Lung (tissue), 11 donors: ENCODE measurements at regions not wholly inside any gene's neighbourhood (a gene's known extent, or its start where the extent isn't known, plus 50 kb on each side); places are given as distances from the start of the nearest gene placed in this dataset.

Source experiments
- ATAC-seq: fragments of 200-7000 bp; cut with Tn5 transposase; one replicate; pipeline ENCODE4 v1.9.1; 2020; ENCODE audit warnings: moderate number of reproducible peaks; ENCODE audit not compliant: insufficient read depth, low FRiP score
- DNase-seq, 3 donors: peaks; one replicate each; pipeline ENCODE4 v3.0.0-alpha.2; 2013 to 2017
- H3K27ac ChIP-seq, 2 donors: one replicate each; pipeline ENCODE4 v1.5.1; 2013; ENCODE audit warnings: mild to moderate bottlenecking in 2 of 2, moderate library complexity in 2 of 2, control low read depth in 1 of 2, inconsistent platforms in 1 of 2, low read depth in 1 of 2, low read length in 1 of 2
- H3K27me3 ChIP-seq, 3 donors: one replicate each; pipeline ENCODE4 v1.5.1; 2013; ENCODE audit warnings: low read length in 2 of 3; ENCODE audit not compliant: control insufficient read depth in 3 of 3, insufficient read depth in 3 of 3
- H3K36me3 ChIP-seq, 4 donors: one replicate each; pipeline ENCODE4 v1.5.1; 2013; ENCODE audit warnings: low read length in 4 of 4, mild to moderate bottlenecking in 1 of 4, moderate library complexity in 1 of 4; ENCODE audit not compliant: control insufficient read depth in 4 of 4, insufficient read depth in 4 of 4
- H3K4me1 ChIP-seq, 5 donors: one replicate each; pipeline ENCODE4 v1.5.1; 2013; ENCODE audit warnings: low read length in 5 of 5, mild to moderate bottlenecking in 2 of 5, moderate library complexity in 1 of 5; ENCODE audit not compliant: control insufficient read depth in 5 of 5, insufficient read depth in 5 of 5
- H3K4me3 ChIP-seq: one replicate; pipeline ENCODE4 v1.5.1; 2013; ENCODE audit warnings: mild to moderate bottlenecking, control low read depth, moderate library complexity
- H3K9ac ChIP-seq, 2 donors: one replicate each; pipeline ENCODE4 v1.5.1; 2013; ENCODE audit warnings: low read length in 2 of 2, control low read depth in 1 of 2; ENCODE audit not compliant: insufficient read depth in 1 of 2
- H3K9me3 ChIP-seq, 4 donors: one replicate each; pipeline ENCODE4 v1.5.1; 2013; ENCODE audit warnings: low read length in 3 of 4, mild to moderate bottlenecking in 1 of 4, moderate library complexity in 1 of 4; ENCODE audit not compliant: control insufficient read depth in 4 of 4, insufficient read depth in 3 of 4
- WGBS, 2 donors: extraction: QIAGEN DNeasy Blood & Tissue Kit; methylation state at CpG; one replicate each; pipeline ENCODE4 v1.1.7; 2013; 5-methylcytosine and 5-hydroxymethylcytosine counted together
- TF ChIP-seq, protein P1 (sequence below): IDR thresholded peaks from 2 replicates; pipeline ENCODE4 v1.5.1; 2012; ENCODE audit warnings: mild to moderate bottlenecking; ENCODE audit errors: control extremely low read depth, extremely low read depth
- donor health status: control.
- donor health status: control.
- donor health status: Bipolar disorder and iron deficiency.
- donor health status: healthy.
- donor health status: DM: yes; HTN: yes; CAD: no.

DNA sequence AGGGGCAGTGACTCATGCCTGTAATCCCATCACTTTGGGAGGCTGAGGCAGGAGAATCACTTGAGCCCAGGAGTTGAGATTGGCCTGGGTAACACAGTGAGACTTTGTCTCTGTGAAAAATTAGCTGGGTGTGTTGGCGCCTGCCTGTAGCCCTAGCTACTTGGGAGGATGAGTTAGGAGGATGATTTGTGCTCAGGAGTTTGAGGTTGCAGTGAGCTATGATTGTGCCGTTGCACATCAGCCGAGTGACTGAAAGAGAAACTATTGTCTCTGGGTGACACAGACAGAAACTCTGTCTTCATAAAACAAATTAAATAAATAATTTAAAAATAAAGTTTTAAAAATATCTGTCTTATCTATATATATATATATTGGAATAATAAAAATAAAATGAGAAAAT, 1844.6 kb upstream of the PIK3C3 start:
- H3K4me1 ChIP-seq, result no peaks in the 10 kb centered on the region
- TF ChIP-seq, protein P1, sequence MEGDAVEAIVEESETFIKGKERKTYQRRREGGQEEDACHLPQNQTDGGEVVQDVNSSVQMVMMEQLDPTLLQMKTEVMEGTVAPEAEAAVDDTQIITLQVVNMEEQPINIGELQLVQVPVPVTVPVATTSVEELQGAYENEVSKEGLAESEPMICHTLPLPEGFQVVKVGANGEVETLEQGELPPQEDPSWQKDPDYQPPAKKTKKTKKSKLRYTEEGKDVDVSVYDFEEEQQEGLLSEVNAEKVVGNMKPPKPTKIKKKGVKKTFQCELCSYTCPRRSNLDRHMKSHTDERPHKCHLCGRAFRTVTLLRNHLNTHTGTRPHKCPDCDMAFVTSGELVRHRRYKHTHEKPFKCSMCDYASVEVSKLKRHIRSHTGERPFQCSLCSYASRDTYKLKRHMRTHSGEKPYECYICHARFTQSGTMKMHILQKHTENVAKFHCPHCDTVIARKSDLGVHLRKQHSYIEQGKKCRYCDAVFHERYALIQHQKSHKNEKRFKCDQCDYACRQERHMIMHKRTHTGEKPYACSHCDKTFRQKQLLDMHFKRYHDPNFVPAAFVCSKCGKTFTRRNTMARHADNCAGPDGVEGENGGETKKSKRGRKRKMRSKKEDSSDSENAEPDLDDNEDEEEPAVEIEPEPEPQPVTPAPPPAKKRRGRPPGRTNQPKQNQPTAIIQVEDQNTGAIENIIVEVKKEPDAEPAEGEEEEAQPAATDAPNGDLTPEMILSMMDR, result no peak
- DNase-seq, result no peak
- no peak overlapping the region for H3K4me3 ChIP-seq
- no peak overlapping the region for H3K27ac ChIP-seq
- ATAC-seq, result no peak
- no peaks in the 10 kb centered on the region for H3K27me3 ChIP-seq
- no peaks in the 10 kb centered on the region for H3K36me3 ChIP-seq
- H3K9me3 ChIP-seq, result no peaks in the 10 kb centered on the region
- H3K9ac ChIP-seq, result no peak overlapping the region
- 88 to 92% methylated on average over 3 of the region's 3 CpGs for WGBS, 2 donors

DNA sequence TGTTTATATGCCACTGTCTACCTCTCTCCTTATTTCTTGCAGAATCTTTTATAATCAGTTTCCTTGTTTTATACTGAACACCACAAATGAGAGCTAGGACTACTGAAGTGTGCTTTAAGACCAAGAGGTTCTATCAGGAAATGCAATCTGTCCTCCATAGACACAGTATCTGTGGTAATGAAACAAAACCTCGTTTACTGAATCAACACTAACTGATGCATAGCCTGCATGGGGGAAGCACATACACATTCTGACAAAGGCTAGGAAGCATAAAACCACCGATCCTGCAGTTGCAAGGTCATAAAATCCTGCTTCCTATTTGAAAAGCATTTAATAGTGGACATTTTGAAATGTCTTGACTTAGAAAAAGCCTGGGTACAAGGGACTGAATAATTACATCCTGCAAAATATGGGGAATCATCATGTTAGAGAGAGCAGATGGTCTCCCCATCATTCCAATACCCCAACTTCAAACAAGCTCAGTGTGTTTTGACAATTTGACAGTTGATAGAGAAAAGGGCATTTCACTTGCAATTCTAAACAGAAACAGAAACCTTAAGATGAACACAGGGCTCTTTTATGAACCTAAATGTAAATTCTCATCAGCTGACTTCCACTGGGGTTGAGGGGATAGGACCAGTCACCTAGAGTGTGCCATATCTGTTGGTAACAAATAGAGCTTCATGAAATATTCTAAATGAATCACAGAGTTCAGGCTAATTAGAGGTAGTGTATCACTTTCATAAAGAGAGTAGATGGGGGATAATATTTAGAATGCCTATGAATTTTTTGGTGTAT, 1845.6 kb upstream of the PIK3C3 start:
- Histone ChIP-seq H3K4me3 (no peak overlapping the region), H3K27ac (no peak overlapping the region), H3K27me3 (no peaks in the 10 kb centered on the region), H3K9me3 (no peaks in the 10 kb centered on the region), H3K4me1 (no peaks in the 10 kb centered on the region), H3K9ac (no peak overlapping the region), H3K36me3 (no peaks in the 10 kb centered on the region)
- DNase-seq (peak in 2 of 3 donors; percentile 26 to 29), ATAC-seq (no peak)
- 37 to 50% methylated on average over 2 of the region's 2 CpGs for WGBS, 2 donors
- TF ChIP-seq, protein P1, result no peak

DNA sequence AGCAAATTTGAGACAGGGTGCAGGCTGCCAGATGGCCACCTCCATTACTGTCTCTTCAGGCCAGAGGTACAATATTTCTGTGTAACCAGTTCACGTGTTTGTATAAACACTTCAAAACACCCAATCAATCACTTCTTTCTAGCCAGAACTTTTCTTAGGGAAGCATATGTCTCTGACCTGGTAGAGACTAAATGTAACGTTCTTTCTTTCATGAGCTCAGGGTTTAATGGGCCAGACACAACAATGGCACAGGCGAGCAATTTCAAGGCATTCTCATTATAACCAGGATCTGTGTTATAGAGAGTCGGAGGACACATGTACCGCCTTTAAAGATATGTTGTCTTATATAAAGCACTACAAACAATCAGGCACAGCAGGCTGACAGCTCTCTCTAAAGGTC, 1846.4 kb upstream of the PIK3C3 start:
- Histone ChIP-seq H3K36me3 (no peaks in the 10 kb centered on the region), H3K27me3 (no peaks in the 10 kb centered on the region), H3K4me1 (no peaks in the 10 kb centered on the region), H3K9ac (no peak overlapping the region), H3K27ac (no peak overlapping the region), H3K4me3 (no peak overlapping the region), H3K9me3 (no peaks in the 10 kb centered on the region)
- 43 to 66% methylated on average over 5 of the region's 5 CpGs for WGBS, 2 donors
- ATAC-seq (no peak), DNase-seq (peak in 2 of 3 donors; percentile 15 to 23)
- TF ChIP-seq, protein P1, result no peak

DNA sequence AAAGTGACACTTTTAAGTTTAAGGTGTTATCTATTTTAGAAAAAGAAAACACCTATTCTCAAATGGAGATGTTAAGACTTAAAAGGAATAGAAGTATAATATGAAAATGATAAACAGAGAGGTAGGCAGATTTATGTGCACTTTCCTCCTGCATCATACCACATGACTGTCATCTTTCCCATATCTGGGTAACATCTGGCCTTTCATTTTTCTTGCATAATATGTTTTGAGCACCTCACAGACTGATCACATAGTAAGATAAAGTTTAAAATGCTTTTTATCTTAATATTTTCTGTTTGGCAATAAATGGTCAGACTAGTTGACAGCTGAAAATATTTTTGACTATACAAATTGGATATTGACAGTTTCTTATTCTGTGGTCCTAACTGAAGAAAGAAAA, 1852.1 kb upstream of the PIK3C3 start:
- H3K27ac ChIP-seq, result no peak overlapping the region
- H3K36me3 ChIP-seq, result no peaks in the 10 kb centered on the region
- DNase-seq (no peak), ATAC-seq (no peak)
- H3K4me3 ChIP-seq, result no peak overlapping the region
- TF ChIP-seq, protein P1, result no peak
- no peaks in the 10 kb centered on the region for H3K9me3 ChIP-seq
- no peak overlapping the region for H3K9ac ChIP-seq
- no peaks in the 10 kb centered on the region for H3K4me1 ChIP-seq
- no peaks in the 10 kb centered on the region for H3K27me3 ChIP-seq
